HepG2 (cell line): ENCODE measurements at regions not wholly inside any gene's neighbourhood (a gene's known extent, or its start where the extent isn't known, plus 50 kb on each side); places are given as distances from the start of the nearest gene placed in this dataset.

Source experiments
- ATAC-seq: fragments of 200-7000 bp; cut with Tn5 transposase; 3 replicates; pipeline ENCODE4 v1.9.1; 2020; ENCODE audit warnings: mild to moderate bottlenecking, moderate library complexity
- BruUV-seq: library from RNA; stranded (reverse); fragments of 400-500 nt; replicated peaks from 2 replicates; lab custom pipeline; 2021; lab: Mats Ljungman, UMichigan
- CTCF ChIA-PET: fragments of 300-600 bp; formaldehyde crosslinking; extraction: SDS; loops from one replicate; lab custom pipeline; 2021; ENCODE audit warnings: low total read pairs, inconsistent platforms, low intra/inter-chr PET ratio; lab: Yijun Ruan, JAX
- POLR2A ChIA-PET: fragments of 350-600 bp; sonication (Branson Sonifier 250); formaldehyde crosslinking; loops from one replicate; lab custom pipeline; 2020; ENCODE audit warnings: antibody characterized with exemption, inconsistent platforms; lab: Yijun Ruan, JAX
- DNase-seq: peaks from one replicate; pipeline ENCODE4 v3.0.0-alpha.2; 2015; ENCODE audit warnings: low spot score
- FAIRE-seq: peaks from 3 replicates; lab custom pipeline; 2011; peaks lifted over from hg19 to GRCh38; lab: Jason Lieb, UNC
- H2AFZ ChIP-seq: one replicate; pipeline ENCODE4 v1.6.1; 2011; ENCODE audit warnings: low read length, inconsistent platforms
- H3K27ac ChIP-seq: fragments of 300-600 bp; 3 replicates; pipeline ENCODE4 v1.8.0; 2011; ENCODE audit warnings: mixed run types, mild to moderate bottlenecking, mixed read lengths, low read length, inconsistent platforms; ENCODE audit not compliant: insufficient read depth; ENCODE audit errors: extremely low read length
- H3K27me3 ChIP-seq, 2 experiments: fragments of 200-600 bp in 1 of 2; 2 replicates in 1 of 2; 3 replicates in 1 of 2; pipeline versions ENCODE4 v1.6.0 to v1.8.0; 2011; ENCODE audit warnings: low read length in 2 of 2, mild to moderate bottlenecking in 2 of 2, moderate library complexity in 2 of 2, inconsistent platforms in 1 of 2; ENCODE audit not compliant: insufficient read depth in 2 of 2, control insufficient read depth in 1 of 2
- H3K36me3 ChIP-seq, 2 experiments: fragments of 200-600 bp in 1 of 2; replicated peaks in 1 of 2; 2 replicates in 1 of 2; 3 replicates in 1 of 2; pipeline versions ENCODE4 v1.5.1 to v1.8.0; 2011; ENCODE audit warnings: low read length in 2 of 2, inconsistent platforms in 1 of 2; ENCODE audit not compliant: insufficient read depth in 2 of 2, control insufficient read depth in 1 of 2
- H3K4me1 ChIP-seq: 2 replicates; pipeline ENCODE4 v1.5.1; 2012; ENCODE audit warnings: low read length, inconsistent platforms; ENCODE audit not compliant: insufficient read depth
- H3K4me2 ChIP-seq: 2 replicates; pipeline ENCODE4 v1.6.0; 2011; ENCODE audit warnings: low read depth, low read length, inconsistent platforms
- H3K4me3 ChIP-seq, 3 experiments: fragments of 200-600 bp in 1 of 3; sonication (generic), shearing (Covaris generic) in 1 of 3; replicated peaks in 1 of 3; 2 replicates each; pipeline ENCODE4 v1.5.1; 2011 to 2016; ENCODE audit warnings: low read length in 3 of 3, inconsistent platforms in 2 of 3, low read depth in 2 of 3, mild to moderate bottlenecking in 2 of 3, control low read depth in 1 of 3, mixed read lengths in 1 of 3; ENCODE audit not compliant: insufficient read depth in 1 of 3
- H3K79me2 ChIP-seq: one replicate; pipeline ENCODE4 v1.6.1; 2011; ENCODE audit warnings: low read length, inconsistent platforms; ENCODE audit not compliant: insufficient read depth
- H3K9ac ChIP-seq: 2 replicates; pipeline ENCODE4 v1.6.0; 2011; ENCODE audit warnings: mild to moderate bottlenecking, low read depth, low read length, inconsistent platforms; ENCODE audit not compliant: insufficient read depth
- H3K9me3 ChIP-seq: 2 replicates; pipeline ENCODE4 v1.5.1; 2012; ENCODE audit warnings: mild to moderate bottlenecking, low read length
- H4K20me1 ChIP-seq: 2 replicates; pipeline ENCODE4 v1.6.0; 2011; ENCODE audit warnings: inconsistent platforms, mild to moderate bottlenecking, low read length, moderate library complexity; ENCODE audit not compliant: insufficient read depth
- DNMT3B ChIP-seq: conservative IDR thresholded peaks from 2 replicates; pipeline ENCODE4 v1.6.1; 2016; ENCODE audit warnings: missing biosample characterization, control low read depth
- GATAD2A ChIP-seq: IDR thresholded peaks from 2 replicates; pipeline ENCODE4 v1.6.1; 2016
- NFKB2 ChIP-seq: sonication (generic); formaldehyde crosslinking; IDR thresholded peaks from 2 replicates; pipeline ENCODE4 v1.4.0; 2020; ENCODE audit warnings: missing genetic modification reagents, borderline replicate concordance
- RBAK ChIP-seq: sonication (generic); formaldehyde crosslinking; IDR thresholded peaks from 2 replicates; pipeline ENCODE4 v1.5.1; 2020; ENCODE audit warnings: mild to moderate bottlenecking, missing genetic modification reagents
- SMARCE1 ChIP-seq: fragments of 450-650 bp; IDR thresholded peaks from 2 replicates; pipeline ENCODE4 v1.6.1; 2017; ENCODE audit warnings: borderline replicate concordance
- ZBTB44 ChIP-seq: sonication (generic); formaldehyde crosslinking; IDR thresholded peaks from 2 replicates; pipeline ENCODE4 v1.4.0; 2020; ENCODE audit warnings: missing genetic modification reagents
- ZNF567 ChIP-seq: sonication (generic); formaldehyde crosslinking; IDR thresholded peaks from 2 replicates; pipeline ENCODE4 v1.8.1; 2023; ENCODE audit warnings: mild to moderate bottlenecking, missing genetic modification reagents, borderline replicate concordance
- ZNF605 ChIP-seq: sonication (generic); formaldehyde crosslinking; IDR thresholded peaks from 2 replicates; pipeline ENCODE4 v1.8.0; 2022; ENCODE audit warnings: mild to moderate bottlenecking, missing genetic modification reagents
- ZNF670 ChIP-seq: sonication (generic); formaldehyde crosslinking; IDR thresholded peaks from 2 replicates; pipeline ENCODE4 v1.8.0; 2022; ENCODE audit warnings: mild to moderate bottlenecking, missing genetic modification reagents, borderline replicate concordance
- ZNF703 ChIP-seq: sonication (generic); formaldehyde crosslinking; IDR thresholded peaks from 2 replicates; pipeline ENCODE4 v1.5.1; 2020; ENCODE audit warnings: missing genetic modification reagents, mild to moderate bottlenecking, moderate library complexity, borderline replicate concordance
- ZNF749 ChIP-seq: sonication (generic); formaldehyde crosslinking; IDR thresholded peaks from 2 replicates; pipeline ENCODE4 v1.8.0; 2022; ENCODE audit warnings: mild to moderate bottlenecking, missing genetic modification reagents, moderate library complexity, borderline replicate concordance
- WGBS: methylation state at CpG from one replicate; pipeline ENCODE4 v1.1.6; 2017; ENCODE audit warnings: low lambda C conversion rate; 5-methylcytosine and 5-hydroxymethylcytosine counted together
- in situ Hi-C: cut with HindIII; loops from 2 replicates; pipeline ENCODE4 v1.10.0; 2017; ENCODE audit warnings: low pct_unique_long_range_greater_than_20kb; ENCODE audit not compliant: extremely low pct_ligation_motif_present
- intact Hi-C: fragments of 100-400 bp; cut with micrococcal nuclease; formaldehyde crosslinking; loops from one replicate; pipeline ENCODE4 v1.10.0; 2022; ENCODE audit not compliant: unreplicated experiment
- TF ChIP-seq, protein P1 (sequence below): sonication (generic); formaldehyde crosslinking; IDR thresholded peaks from 2 replicates; pipeline ENCODE4 v1.5.0; 2020; ENCODE audit warnings: mild to moderate bottlenecking, missing genetic modification reagents
- TF ChIP-seq, protein P2 (sequence below): sonication (generic); formaldehyde crosslinking; IDR thresholded peaks from 2 replicates; pipeline ENCODE4 v1.4.0; 2020; ENCODE audit warnings: mild to moderate bottlenecking, missing genetic modification reagents, borderline replicate concordance

DNA sequence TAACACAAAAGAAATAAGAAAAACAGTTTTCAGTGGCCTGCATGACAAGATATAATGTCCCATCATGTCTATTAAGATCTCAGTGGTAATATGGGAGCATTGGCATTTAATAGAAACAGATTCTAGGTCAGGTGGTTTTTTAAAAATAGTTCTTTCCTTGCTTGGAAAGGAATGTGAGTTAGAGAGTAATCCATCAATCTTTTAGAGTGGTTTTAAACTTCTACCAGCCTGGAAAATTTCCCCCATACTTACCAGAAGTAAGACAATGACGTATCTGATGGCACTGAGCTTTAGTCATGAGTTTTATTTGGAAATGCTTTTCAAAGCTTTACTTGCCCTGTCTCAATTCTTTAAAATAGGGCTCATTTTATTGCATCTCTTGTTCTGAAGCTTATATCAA is 441.7 kb upstream of the SMIM21 start:
- Histone ChIP-seq H3K4me2 (no peak overlapping the region), H3K4me3 (no peak overlapping the region), H4K20me1 (no peaks in the 10 kb centered on the region), H3K79me2 (no peaks in the 10 kb centered on the region), H3K9ac (no peak overlapping the region), H3K9me3 (no peaks in the 10 kb centered on the region), H3K36me3 (no peaks in the 10 kb centered on the region), H2AFZ (no peak overlapping the region), H3K27ac (no peak overlapping the region), H3K4me1 (no peaks in the 10 kb centered on the region), H3K27me3 (peaks cover 3 to 15% of the 10 kb centered on the region in 2 experiments; a peak in 2 of 5 replicates)
- ChIA-PET POLR2A (no interaction called here), CTCF (no interaction called here)
- BruUV-seq = no TSS peak
- 0% methylated on average over 1 of the region's 1 CpG for WGBS
- intact Hi-C loops = no loop called here
- TF ChIP-seq DNMT3B (CRISPR knock-in tag) (no peak), NFKB2 (no peak), GATAD2A (CRISPR knock-in tag) (no peak), ZNF703 (CRISPR knock-in tag) (no peak), ZNF670 (no peak), RBAK (CRISPR knock-in tag) (no peak), ZNF567 (no peak), ZNF605 (CRISPR knock-in tag) (no peak), ZNF749 (CRISPR knock-in tag) (no peak), SMARCE1 (no peak)
- ATAC-seq (no peak), DNase-seq (no peak), FAIRE-seq (no peak)
- in situ Hi-C loops = no loop called here

DNA sequence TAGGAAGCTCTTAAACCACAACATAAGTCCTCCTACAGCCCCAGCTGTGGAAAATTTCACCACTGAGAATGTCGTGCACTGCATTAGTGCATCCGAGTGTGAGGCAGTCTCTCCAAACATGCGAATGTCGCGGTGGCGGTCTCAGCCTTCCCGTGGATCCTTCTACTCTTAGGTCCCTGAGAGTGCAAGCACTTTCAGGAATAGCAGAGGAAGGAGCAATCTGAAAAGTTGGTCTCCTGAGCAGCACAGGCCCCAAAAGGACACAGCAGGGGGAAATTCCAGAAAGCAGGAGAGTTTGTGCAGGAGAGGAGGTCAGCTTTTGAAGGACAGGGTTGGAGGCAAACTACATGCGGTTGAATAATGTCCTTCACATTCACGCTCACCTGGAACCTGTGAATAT is 440.5 kb upstream of the SMIM21 start:
- intact Hi-C loops = no loop called here
- FAIRE-seq = no peak
- 34% methylated on average over 9 of the region's 9 CpGs for WGBS
- TF ChIP-seq, protein P1, sequence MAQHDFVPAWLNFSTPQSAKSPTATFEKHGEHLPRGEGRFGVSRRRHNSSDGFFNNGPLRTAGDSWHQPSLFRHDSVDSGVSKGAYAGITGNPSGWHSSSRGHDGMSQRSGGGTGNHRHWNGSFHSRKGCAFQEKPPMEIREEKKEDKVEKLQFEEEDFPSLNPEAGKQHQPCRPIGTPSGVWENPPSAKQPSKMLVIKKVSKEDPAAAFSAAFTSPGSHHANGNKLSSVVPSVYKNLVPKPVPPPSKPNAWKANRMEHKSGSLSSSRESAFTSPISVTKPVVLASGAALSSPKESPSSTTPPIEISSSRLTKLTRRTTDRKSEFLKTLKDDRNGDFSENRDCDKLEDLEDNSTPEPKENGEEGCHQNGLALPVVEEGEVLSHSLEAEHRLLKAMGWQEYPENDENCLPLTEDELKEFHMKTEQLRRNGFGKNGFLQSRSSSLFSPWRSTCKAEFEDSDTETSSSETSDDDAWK (CRISPR knock-in tag) = no peak
- TF ChIP-seq, protein P2, sequence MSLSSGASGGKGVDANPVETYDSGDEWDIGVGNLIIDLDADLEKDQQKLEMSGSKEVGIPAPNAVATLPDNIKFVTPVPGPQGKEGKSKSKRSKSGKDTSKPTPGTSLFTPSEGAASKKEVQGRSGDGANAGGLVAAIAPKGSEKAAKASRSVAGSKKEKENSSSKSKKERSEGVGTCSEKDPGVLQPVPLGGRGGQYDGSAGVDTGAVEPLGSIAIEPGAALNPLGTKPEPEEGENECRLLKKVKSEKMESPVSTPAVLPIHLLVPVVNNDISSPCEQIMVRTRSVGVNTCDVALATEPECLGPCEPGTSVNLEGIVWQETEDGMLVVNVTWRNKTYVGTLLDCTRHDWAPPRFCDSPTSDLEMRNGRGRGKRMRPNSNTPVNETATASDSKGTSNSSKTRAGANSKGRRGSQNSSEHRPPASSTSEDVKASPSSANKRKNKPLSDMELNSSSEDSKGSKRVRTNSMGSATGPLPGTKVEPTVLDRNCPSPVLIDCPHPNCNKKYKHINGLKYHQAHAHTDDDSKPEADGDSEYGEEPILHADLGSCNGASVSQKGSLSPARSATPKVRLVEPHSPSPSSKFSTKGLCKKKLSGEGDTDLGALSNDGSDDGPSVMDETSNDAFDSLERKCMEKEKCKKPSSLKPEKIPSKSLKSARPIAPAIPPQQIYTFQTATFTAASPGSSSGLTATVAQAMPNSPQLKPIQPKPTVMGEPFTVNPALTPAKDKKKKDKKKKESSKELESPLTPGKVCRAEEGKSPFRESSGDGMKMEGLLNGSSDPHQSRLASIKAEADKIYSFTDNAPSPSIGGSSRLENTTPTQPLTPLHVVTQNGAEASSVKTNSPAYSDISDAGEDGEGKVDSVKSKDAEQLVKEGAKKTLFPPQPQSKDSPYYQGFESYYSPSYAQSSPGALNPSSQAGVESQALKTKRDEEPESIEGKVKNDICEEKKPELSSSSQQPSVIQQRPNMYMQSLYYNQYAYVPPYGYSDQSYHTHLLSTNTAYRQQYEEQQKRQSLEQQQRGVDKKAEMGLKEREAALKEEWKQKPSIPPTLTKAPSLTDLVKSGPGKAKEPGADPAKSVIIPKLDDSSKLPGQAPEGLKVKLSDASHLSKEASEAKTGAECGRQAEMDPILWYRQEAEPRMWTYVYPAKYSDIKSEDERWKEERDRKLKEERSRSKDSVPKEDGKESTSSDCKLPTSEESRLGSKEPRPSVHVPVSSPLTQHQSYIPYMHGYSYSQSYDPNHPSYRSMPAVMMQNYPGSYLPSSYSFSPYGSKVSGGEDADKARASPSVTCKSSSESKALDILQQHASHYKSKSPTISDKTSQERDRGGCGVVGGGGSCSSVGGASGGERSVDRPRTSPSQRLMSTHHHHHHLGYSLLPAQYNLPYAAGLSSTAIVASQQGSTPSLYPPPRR (CRISPR knock-in tag) = no peak
- no peak for TF ChIP-seq ZBTB44

More for the DNA sequence above, 440.5 kb upstream of the SMIM21 start:
- BruUV-seq = no TSS peak
- ATAC-seq (no peak), DNase-seq (no peak)
- Histone ChIP-seq H3K36me3 (no peaks in the 10 kb centered on the region), H4K20me1 (no peaks in the 10 kb centered on the region), H3K27ac (no peak overlapping the region), H3K4me1 (no peaks in the 10 kb centered on the region), H3K9me3 (no peaks in the 10 kb centered on the region), H3K4me2 (no peak overlapping the region), H2AFZ (no peak overlapping the region), H3K79me2 (no peaks in the 10 kb centered on the region), H3K9ac (no peak overlapping the region), H3K4me3 (no peak overlapping the region), H3K27me3 (peaks cover 3 to 12% of the 10 kb centered on the region in 2 experiments; a peak in 2 of 5 replicates)
- ChIA-PET POLR2A (no interaction called here), CTCF (no interaction called here)
- in situ Hi-C loops = no loop called here
